HFF-Myc (cell line): ENCODE measurements at regions not wholly inside any gene's neighbourhood (a gene's known extent, or its start where the extent isn't known, plus 50 kb on each side); places are given as distances from the start of the nearest gene placed in this dataset.

ENCODE experiments used
- DNase-seq: peaks from one replicate; pipeline ENCODE4 v3.0.0-alpha.2; 2011; ENCODE audit warnings: low read depth; ENCODE audit errors: extremely low read depth
- H3K4me3 ChIP-seq: replicated peaks from 2 replicates; pipeline ENCODE4 v1.5.1; 2011; ENCODE audit warnings: low read depth, mild to moderate bottlenecking, control low read depth, low read length
- CTCF ChIP-seq: IDR thresholded peaks from 2 replicates; pipeline ENCODE4 v1.5.1; 2012; ENCODE audit warnings: mild to moderate bottlenecking, low read depth, low read length, control low read depth; ENCODE audit errors: missing control alignments

GRCh38 chr2:108161298-108161697 is 78.5 kb upstream of the SULT1C3 start:
- TF ChIP-seq CTCF, result no peak
- no peak overlapping the region for H3K4me3 ChIP-seq
- no peak for DNase-seq

- no peak for TF ChIP-seq CTCF
- no peak overlapping the region for H3K4me3 ChIP-seq
- DNase-seq, result no peak
Measured at GRCh38 chr2:108164318-108164717, 75.5 kb upstream of the SULT1C3 start.

- H3K4me3 ChIP-seq, result no peak overlapping the region
- DNase-seq, result no peak
- no peak for TF ChIP-seq CTCF
Measured at GRCh38 chr2:108165729-108166128, 74.0 kb upstream of the SULT1C3 start.

- no peak for TF ChIP-seq CTCF
- no peak for DNase-seq
- H3K4me3 ChIP-seq, result no peak overlapping the region
Measured at GRCh38 chr2:108167699-108168098, 72.1 kb upstream of the SULT1C3 start.

- H3K4me3 ChIP-seq, result no peak overlapping the region
- DNase-seq, result no peak
Measured at GRCh38 chr2:108169982-108170625, 69.7 kb upstream of the SULT1C3 start.

GRCh38 chr2:108171657-108172056 is 68.1 kb upstream of the SULT1C3 start:
- TF ChIP-seq CTCF, result no peak
- H3K4me3 ChIP-seq, result no peak overlapping the region
- no peak for DNase-seq

More at GRCh38 chr2:108169982-108170625, 69.7 kb upstream of the SULT1C3 start:
- TF ChIP-seq CTCF, result peak; percentile 27

- peak; percentile 25 for TF ChIP-seq CTCF
- no peak for DNase-seq
- no peak overlapping the region for H3K4me3 ChIP-seq
Measured at GRCh38 chr2:108182489-108182888, 57.3 kb upstream of the SULT1C3 start.
